ENCODE measurements at regions not wholly inside any gene's neighbourhood (a gene's known extent, or its start where the extent isn't known, plus 50 kb on each side); places are given as distances from the start of the nearest gene placed in this dataset.

DNA sequence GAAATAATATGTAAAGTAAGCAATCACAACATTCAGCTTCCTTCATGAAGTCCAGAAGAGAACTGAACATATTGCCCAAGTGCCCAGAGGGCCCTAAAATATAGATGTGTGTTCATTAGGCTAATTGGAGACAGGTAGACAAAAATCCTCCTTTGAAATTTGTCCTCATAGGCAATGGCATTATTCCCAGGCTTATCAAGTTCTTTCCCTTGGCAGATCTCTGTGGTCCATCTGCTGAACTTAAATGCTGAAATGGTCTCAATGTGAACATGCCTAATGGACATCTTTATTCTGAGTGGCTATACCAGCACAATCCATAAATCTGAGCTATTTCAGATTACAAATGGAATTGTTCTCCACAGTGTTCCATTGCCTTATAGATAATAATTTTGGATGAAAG is 79.0 kb upstream of the BMP5 start:
- TF ChIP-seq ZNF777 (CRISPR knock-in tag; IDR thresholded peaks at IDR 0.05) (no peak), SOX5 (CRISPR knock-in tag; IDR thresholded peaks at IDR 0.05; ENCODE audit: borderline replicate concordance) (no peak), HCFC1 (IDR thresholded peaks at IDR 0.05; ENCODE audit: low read depth, low read length) (no peak), MTERF4 (CRISPR knock-in tag; IDR thresholded peaks at IDR 0.05) (no peak), AKAP8 (CRISPR knock-in tag; IDR thresholded peaks at IDR 0.05) (no peak), ZNF792 (CRISPR knock-in tag; IDR thresholded peaks at IDR 0.05) (no peak), DPF2 (CRISPR knock-in tag; IDR thresholded peaks at IDR 0.05; ENCODE audit: borderline replicate concordance, low read depth) (no peak), TARDBP (CRISPR knock-in tag; IDR thresholded peaks at IDR 0.05) (no peak), FOXM1 (CRISPR knock-in tag; IDR thresholded peaks at IDR 0.05) (no peak), ZSCAN9 (CRISPR knock-in tag; IDR thresholded peaks at IDR 0.05; ENCODE audit: borderline replicate concordance) (no peak), ZFP36L2 (CRISPR knock-in tag; IDR thresholded peaks at IDR 0.05) (no peak)
- TF ChIP-seq, protein P1, sequence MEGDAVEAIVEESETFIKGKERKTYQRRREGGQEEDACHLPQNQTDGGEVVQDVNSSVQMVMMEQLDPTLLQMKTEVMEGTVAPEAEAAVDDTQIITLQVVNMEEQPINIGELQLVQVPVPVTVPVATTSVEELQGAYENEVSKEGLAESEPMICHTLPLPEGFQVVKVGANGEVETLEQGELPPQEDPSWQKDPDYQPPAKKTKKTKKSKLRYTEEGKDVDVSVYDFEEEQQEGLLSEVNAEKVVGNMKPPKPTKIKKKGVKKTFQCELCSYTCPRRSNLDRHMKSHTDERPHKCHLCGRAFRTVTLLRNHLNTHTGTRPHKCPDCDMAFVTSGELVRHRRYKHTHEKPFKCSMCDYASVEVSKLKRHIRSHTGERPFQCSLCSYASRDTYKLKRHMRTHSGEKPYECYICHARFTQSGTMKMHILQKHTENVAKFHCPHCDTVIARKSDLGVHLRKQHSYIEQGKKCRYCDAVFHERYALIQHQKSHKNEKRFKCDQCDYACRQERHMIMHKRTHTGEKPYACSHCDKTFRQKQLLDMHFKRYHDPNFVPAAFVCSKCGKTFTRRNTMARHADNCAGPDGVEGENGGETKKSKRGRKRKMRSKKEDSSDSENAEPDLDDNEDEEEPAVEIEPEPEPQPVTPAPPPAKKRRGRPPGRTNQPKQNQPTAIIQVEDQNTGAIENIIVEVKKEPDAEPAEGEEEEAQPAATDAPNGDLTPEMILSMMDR (CRISPR knock-in tag; IDR thresholded peaks at IDR 0.05): no peak
- TF ChIP-seq, protein P2, sequence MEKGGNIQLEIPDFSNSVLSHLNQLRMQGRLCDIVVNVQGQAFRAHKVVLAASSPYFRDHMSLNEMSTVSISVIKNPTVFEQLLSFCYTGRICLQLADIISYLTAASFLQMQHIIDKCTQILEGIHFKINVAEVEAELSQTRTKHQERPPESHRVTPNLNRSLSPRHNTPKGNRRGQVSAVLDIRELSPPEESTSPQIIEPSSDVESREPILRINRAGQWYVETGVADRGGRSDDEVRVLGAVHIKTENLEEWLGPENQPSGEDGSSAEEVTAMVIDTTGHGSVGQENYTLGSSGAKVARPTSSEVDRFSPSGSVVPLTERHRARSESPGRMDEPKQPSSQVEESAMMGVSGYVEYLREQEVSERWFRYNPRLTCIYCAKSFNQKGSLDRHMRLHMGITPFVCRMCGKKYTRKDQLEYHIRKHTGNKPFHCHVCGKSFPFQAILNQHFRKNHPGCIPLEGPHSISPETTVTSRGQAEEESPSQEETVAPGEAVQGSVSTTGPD (CRISPR knock-in tag; IDR thresholded peaks at IDR 0.05): no peak

All from HepG2 (cell line).